ENCODE measurements at regions not wholly inside any gene's neighbourhood (a gene's known extent, or its start where the extent isn't known, plus 50 kb on each side); places are given as distances from the start of the nearest gene placed in this dataset.

- Histone ChIP-seq H3K27ac (ENCODE audit: low read depth, low read length) (no peak overlapping the region), H3K4me3 (ENCODE audit: low read length) (no peak overlapping the region), H3K4me1 (ENCODE audit: insufficient read depth, low read length) (no peaks in the 10 kb centered on the region), H3K27me3 (ENCODE audit: insufficient read depth, low read length, poor library complexity, severe bottlenecking) (peaks cover 3% of the 10 kb centered on the region), H3K9me3 (ENCODE audit: low read length) (no peaks in the 10 kb centered on the region), H3K36me3 (ENCODE audit: insufficient read depth, low read length) (no peaks in the 10 kb centered on the region)
- ChIA-PET POLR2A (no interaction called here), CTCF (no interaction called here)
- Mint-ChIP-seq H3K27me3 (peaks cover 2 to 8% of the 10 kb centered on the region in 2 donors), H3K4me1 (no peaks in the 10 kb centered on the region), H3K9me3 (peaks cover under 1 to 10% (median 3%) of the 10 kb centered on the region in 5 donors), H3K36me3 (no peaks in the 10 kb centered on the region), H3K27ac (no peak overlapping the region), H3K4me3 (no peak overlapping the region)
- DNase-seq, result no peak
These were observed 309.7 kb downstream of the NEK10 start for GRCh38 chr3:27059489-27059888.
